SK-N-SH (cell line): ENCODE measurements at regions not wholly inside any gene's neighbourhood (a gene's known extent, or its start where the extent isn't known, plus 50 kb on each side); places are given as distances from the start of the nearest gene placed in this dataset.

Experiments
- CTCF ChIA-PET: fragments of 300-600, 350-600 bp; formaldehyde crosslinking; extraction: SDS; loops from one replicate; lab custom pipeline; 2021; lab: Yijun Ruan, JAX
- POLR2A ChIA-PET: fragments of 350-600 bp; sonication (Branson Sonifier 250); formaldehyde crosslinking; extraction: SDS; loops from one replicate; lab custom pipeline; 2020; ENCODE audit warnings: antibody characterized with exemption, inconsistent platforms; lab: Yijun Ruan, JAX
- DNase-seq: peaks from one replicate; pipeline ENCODE4 v3.0.0; 2012
- H2AFZ ChIP-seq: fragments of 200-600 bp; sonication (generic); 2 replicates; pipeline ENCODE4 v1.8.1; 2016; ENCODE audit warnings: antibody characterized with exemption, mild to moderate bottlenecking, low read depth
- H3F3A ChIP-seq: fragments of 200-600 bp; sonication (generic); replicated peaks from 2 replicates; pipeline ENCODE3; 2016; ENCODE audit warnings: antibody characterized with exemption, mild to moderate bottlenecking; ENCODE audit not compliant: insufficient read depth
- H3K27ac ChIP-seq, 2 experiments: fragments of 200-500 bp in 1 of 2; fragments of 200-600 bp in 1 of 2; sonication (Bioruptor generic) in 1 of 2; sonication (generic), shearing (Covaris generic) in 1 of 2; 2 replicates each; pipeline versions ENCODE4 v1.5.1 to v1.6.1; 2014 to 2016; ENCODE audit warnings: low read depth in 2 of 2, inconsistent platforms in 1 of 2, low read length in 1 of 2, mild to moderate bottlenecking in 1 of 2, mixed read lengths in 1 of 2
- H3K27me3 ChIP-seq: fragments of 200-600 bp; sonication (generic), shearing (Covaris generic); 2 replicates; pipeline ENCODE4 v1.6.1; 2016; ENCODE audit warnings: mixed run types; ENCODE audit not compliant: insufficient read depth
- H3K36me3 ChIP-seq, 2 experiments: fragments of 200-500 bp in 1 of 2; fragments of 200-600 bp in 1 of 2; sonication (Bioruptor generic) in 1 of 2; sonication (generic) in 1 of 2; replicated peaks in 1 of 2; 2 replicates each; pipeline versions ENCODE3 to v1.5.1; 2014 to 2016; ENCODE audit warnings: low read length in 1 of 2, mild to moderate bottlenecking in 1 of 2; ENCODE audit not compliant: insufficient read depth in 2 of 2, control insufficient read depth in 1 of 2
- H3K4me1 ChIP-seq, 2 experiments: fragments of 200-500 bp in 1 of 2; fragments of 200-600 bp in 1 of 2; sonication (Bioruptor generic) in 1 of 2; sonication (generic), shearing (Covaris generic) in 1 of 2; 2 replicates each; pipeline versions ENCODE4 v1.5.1 to v1.6.1; 2014 to 2016; ENCODE audit warnings: low read depth in 1 of 2, low read length in 1 of 2, mixed run types in 1 of 2; ENCODE audit not compliant: insufficient read depth in 2 of 2, control insufficient read depth in 1 of 2
- H3K4me2 ChIP-seq: fragments of 200-600 bp; sonication (generic), shearing (Covaris generic); 2 replicates; pipeline ENCODE4 v1.6.1; 2017; ENCODE audit warnings: mixed run types
- H3K4me3 ChIP-seq, 2 experiments: fragments of 200-500 bp in 1 of 2; fragments of 200-600 bp in 1 of 2; sonication (Bioruptor generic) in 1 of 2; sonication (generic), shearing (Covaris generic) in 1 of 2; 2 replicates each; pipeline versions ENCODE4 v1.5.1 to v1.8.1; 2014 to 2016; ENCODE audit warnings: low read depth in 2 of 2, inconsistent platforms in 1 of 2, low read length in 1 of 2, mild to moderate bottlenecking in 1 of 2, mixed read lengths in 1 of 2, moderate library complexity in 1 of 2
- H3K79me2 ChIP-seq: fragments of 200-600 bp; sonication (generic); 2 replicates; pipeline ENCODE4 v1.8.1; 2017; ENCODE audit warnings: mild to moderate bottlenecking; ENCODE audit not compliant: insufficient read depth
- H3K9ac ChIP-seq: fragments of 200-600 bp; sonication (generic); 2 replicates; pipeline ENCODE4 v1.6.1; 2017; ENCODE audit warnings: mixed run types
- H3K9me2 ChIP-seq: fragments of 200-600 bp; sonication (generic); 2 replicates; pipeline ENCODE4 v1.6.1; 2017; ENCODE audit warnings: mixed run types
- H3K9me3 ChIP-seq: fragments of 200-600 bp; sonication (generic); 2 replicates; pipeline ENCODE4 v1.6.1; 2017; ENCODE audit warnings: mixed run types, mild to moderate bottlenecking, moderate library complexity
- H4K20me1 ChIP-seq: fragments of 200-600 bp; sonication (generic); 2 replicates; pipeline ENCODE4 v1.6.1; 2017; ENCODE audit warnings: mild to moderate bottlenecking, mixed run types; ENCODE audit not compliant: insufficient read depth
- ELF1 ChIP-seq: IDR thresholded peaks from 2 replicates; pipeline ENCODE4 v1.4.0; 2012
- EP300 ChIP-seq, 2 experiments: IDR thresholded peaks; 2 replicates each; pipeline versions ENCODE4 v1.4.0 to v1.6.1; 2012; ENCODE audit warnings: borderline replicate concordance in 1 of 2, low read depth in 1 of 2, low read length in 1 of 2
- FOXM1 ChIP-seq: IDR thresholded peaks from 2 replicates; pipeline ENCODE4 v1.4.0; 2012; ENCODE audit warnings: low read depth, mild to moderate bottlenecking
- GATA2 ChIP-seq: sonication (generic); formaldehyde crosslinking; IDR thresholded peaks from 2 replicates; pipeline ENCODE4 v1.5.0; 2020; ENCODE audit warnings: mild to moderate bottlenecking, missing genetic modification reagents
- JUND ChIP-seq: IDR thresholded peaks from 2 replicates; pipeline ENCODE4 v1.4.0; 2012
- MEF2A ChIP-seq: IDR thresholded peaks from 2 replicates; pipeline ENCODE4 v1.4.0; 2012; ENCODE audit warnings: low read depth, borderline replicate concordance
- NFIC ChIP-seq: IDR thresholded peaks from 2 replicates; pipeline ENCODE4 v1.4.0; 2012; ENCODE audit warnings: borderline replicate concordance
- NRF1 ChIP-seq: IDR thresholded peaks from 2 replicates; pipeline ENCODE4 v1.6.1; 2012; ENCODE audit warnings: low read depth, mild to moderate bottlenecking, low read length
- RCOR1 ChIP-seq: fragments of 150-350 bp; IDR thresholded peaks from 2 replicates; pipeline ENCODE4 v1.6.1; 2017; ENCODE audit warnings: antibody characterized with exemption, low read length
- RXRA ChIP-seq: IDR thresholded peaks from 2 replicates; pipeline ENCODE4 v1.4.0; 2012; ENCODE audit warnings: low read depth, mild to moderate bottlenecking, borderline replicate concordance
- TCF12 ChIP-seq: IDR thresholded peaks from 2 replicates; pipeline ENCODE4 v1.4.0; 2012
- WGBS: methylation state at CpG from one replicate; pipeline ENCODE4 v1.1.6; 2017; ENCODE audit warnings: low lambda C conversion rate; 5-methylcytosine and 5-hydroxymethylcytosine counted together
- TF ChIP-seq, protein P1 (sequence below): fragments of 200-600 bp; sonication (generic); IDR thresholded peaks from 2 replicates; pipeline ENCODE4 v1.6.1; 2017; ENCODE audit warnings: antibody characterized with exemption, mild to moderate bottlenecking, moderate library complexity
- TF ChIP-seq, protein P2 (sequence below): IDR thresholded peaks from 2 replicates; pipeline ENCODE4 v1.4.0; 2012; ENCODE audit warnings: low read depth
- TF ChIP-seq, protein P3 (sequence below): IDR thresholded peaks from 2 replicates; pipeline ENCODE4; 2012
- TF ChIP-seq, protein P4 (sequence below): IDR thresholded peaks from 2 replicates; pipeline ENCODE4 v1.6.1; 2012; ENCODE audit warnings: mild to moderate bottlenecking, low read depth, low read length, moderate library complexity

- Histone ChIP-seq H2AFZ (no peak overlapping the region), H3K9me2 (no peaks in the 10 kb centered on the region), H3K27ac (no peak overlapping the region), H3K9me3 (no peaks in the 10 kb centered on the region), H3K4me2 (no peak overlapping the region), H3K36me3 (no peaks in the 10 kb centered on the region), H4K20me1 (no peaks in the 10 kb centered on the region), H3K4me3 (no peak overlapping the region), H3K9ac (no peak overlapping the region), H3K4me1 (no peaks in the 10 kb centered on the region), H3F3A (no peaks in the 10 kb centered on the region), H3K27me3 (no peaks in the 10 kb centered on the region)
- no peak for DNase-seq
- ChIA-PET POLR2A (no interaction called here), CTCF (no interaction called here)
- TF ChIP-seq RCOR1, result no peak
- TF ChIP-seq, protein P1, sequence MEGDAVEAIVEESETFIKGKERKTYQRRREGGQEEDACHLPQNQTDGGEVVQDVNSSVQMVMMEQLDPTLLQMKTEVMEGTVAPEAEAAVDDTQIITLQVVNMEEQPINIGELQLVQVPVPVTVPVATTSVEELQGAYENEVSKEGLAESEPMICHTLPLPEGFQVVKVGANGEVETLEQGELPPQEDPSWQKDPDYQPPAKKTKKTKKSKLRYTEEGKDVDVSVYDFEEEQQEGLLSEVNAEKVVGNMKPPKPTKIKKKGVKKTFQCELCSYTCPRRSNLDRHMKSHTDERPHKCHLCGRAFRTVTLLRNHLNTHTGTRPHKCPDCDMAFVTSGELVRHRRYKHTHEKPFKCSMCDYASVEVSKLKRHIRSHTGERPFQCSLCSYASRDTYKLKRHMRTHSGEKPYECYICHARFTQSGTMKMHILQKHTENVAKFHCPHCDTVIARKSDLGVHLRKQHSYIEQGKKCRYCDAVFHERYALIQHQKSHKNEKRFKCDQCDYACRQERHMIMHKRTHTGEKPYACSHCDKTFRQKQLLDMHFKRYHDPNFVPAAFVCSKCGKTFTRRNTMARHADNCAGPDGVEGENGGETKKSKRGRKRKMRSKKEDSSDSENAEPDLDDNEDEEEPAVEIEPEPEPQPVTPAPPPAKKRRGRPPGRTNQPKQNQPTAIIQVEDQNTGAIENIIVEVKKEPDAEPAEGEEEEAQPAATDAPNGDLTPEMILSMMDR, result no peak
- TF ChIP-seq, protein P2, sequence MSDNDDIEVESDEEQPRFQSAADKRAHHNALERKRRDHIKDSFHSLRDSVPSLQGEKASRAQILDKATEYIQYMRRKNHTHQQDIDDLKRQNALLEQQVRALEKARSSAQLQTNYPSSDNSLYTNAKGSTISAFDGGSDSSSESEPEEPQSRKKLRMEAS, result no peak
- TF ChIP-seq RXRA, result no peak
- TF ChIP-seq, all 33 proteins: peak for 0
- H3K79me2 ChIP-seq, result no peaks in the 10 kb centered on the region
- 91% methylated on average over 1 of the region's 1 CpG for WGBS
Measured at GRCh38 chr2:83574614-83575013, 884.5 kb downstream of the SUCLG1 start.

DNA sequence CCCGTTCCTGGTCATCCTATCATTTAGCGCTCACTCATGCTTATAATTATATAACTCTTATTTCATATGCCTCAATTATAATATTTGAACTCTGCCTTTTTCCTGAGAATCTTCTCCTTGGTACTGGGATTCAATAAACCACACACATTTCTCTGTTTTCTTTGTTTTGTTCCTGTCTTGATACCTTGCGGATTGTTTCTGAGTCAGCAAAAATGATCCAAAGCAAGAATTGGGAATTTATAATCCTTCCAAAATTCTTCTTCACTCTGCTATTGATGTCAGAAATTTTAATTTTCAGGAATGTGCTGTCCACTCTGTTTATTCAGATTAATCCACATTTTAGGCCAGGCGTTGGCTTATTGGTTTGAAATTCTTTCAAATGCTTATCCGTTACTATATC lies 886.0 kb downstream of the SUCLG1 start:
- H3K9ac ChIP-seq, result no peak overlapping the region
- DNase-seq, result no peak
- no peak overlapping the region for H2AFZ ChIP-seq
- 67% methylated on average over 5 of the region's 5 CpGs for WGBS
- H4K20me1 ChIP-seq, result no peaks in the 10 kb centered on the region
- TF ChIP-seq JUND, result no peak
- TF ChIP-seq ELF1, result no peak
- TF ChIP-seq RXRA, result no peak
- TF ChIP-seq TCF12, result no peak
- TF ChIP-seq GATA2 (CRISPR knock-in tag), result no peak
- no peak for TF ChIP-seq MEF2A
- no peak for TF ChIP-seq NFIC
- no peak for TF ChIP-seq RCOR1
- TF ChIP-seq, protein P3, sequence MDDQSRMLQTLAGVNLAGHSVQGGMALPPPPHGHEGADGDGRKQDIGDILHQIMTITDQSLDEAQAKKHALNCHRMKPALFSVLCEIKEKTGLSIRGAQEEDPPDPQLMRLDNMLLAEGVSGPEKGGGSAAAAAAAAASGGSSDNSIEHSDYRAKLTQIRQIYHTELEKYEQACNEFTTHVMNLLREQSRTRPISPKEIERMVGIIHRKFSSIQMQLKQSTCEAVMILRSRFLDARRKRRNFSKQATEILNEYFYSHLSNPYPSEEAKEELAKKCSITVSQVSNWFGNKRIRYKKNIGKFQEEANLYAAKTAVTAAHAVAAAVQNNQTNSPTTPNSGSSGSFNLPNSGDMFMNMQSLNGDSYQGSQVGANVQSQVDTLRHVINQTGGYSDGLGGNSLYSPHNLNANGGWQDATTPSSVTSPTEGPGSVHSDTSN, result no peak
- TF ChIP-seq, protein P4, sequence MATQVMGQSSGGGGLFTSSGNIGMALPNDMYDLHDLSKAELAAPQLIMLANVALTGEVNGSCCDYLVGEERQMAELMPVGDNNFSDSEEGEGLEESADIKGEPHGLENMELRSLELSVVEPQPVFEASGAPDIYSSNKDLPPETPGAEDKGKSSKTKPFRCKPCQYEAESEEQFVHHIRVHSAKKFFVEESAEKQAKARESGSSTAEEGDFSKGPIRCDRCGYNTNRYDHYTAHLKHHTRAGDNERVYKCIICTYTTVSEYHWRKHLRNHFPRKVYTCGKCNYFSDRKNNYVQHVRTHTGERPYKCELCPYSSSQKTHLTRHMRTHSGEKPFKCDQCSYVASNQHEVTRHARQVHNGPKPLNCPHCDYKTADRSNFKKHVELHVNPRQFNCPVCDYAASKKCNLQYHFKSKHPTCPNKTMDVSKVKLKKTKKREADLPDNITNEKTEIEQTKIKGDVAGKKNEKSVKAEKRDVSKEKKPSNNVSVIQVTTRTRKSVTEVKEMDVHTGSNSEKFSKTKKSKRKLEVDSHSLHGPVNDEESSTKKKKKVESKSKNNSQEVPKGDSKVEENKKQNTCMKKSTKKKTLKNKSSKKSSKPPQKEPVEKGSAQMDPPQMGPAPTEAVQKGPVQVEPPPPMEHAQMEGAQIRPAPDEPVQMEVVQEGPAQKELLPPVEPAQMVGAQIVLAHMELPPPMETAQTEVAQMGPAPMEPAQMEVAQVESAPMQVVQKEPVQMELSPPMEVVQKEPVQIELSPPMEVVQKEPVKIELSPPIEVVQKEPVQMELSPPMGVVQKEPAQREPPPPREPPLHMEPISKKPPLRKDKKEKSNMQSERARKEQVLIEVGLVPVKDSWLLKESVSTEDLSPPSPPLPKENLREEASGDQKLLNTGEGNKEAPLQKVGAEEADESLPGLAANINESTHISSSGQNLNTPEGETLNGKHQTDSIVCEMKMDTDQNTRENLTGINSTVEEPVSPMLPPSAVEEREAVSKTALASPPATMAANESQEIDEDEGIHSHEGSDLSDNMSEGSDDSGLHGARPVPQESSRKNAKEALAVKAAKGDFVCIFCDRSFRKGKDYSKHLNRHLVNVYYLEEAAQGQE, result no peak
- TF ChIP-seq, protein P2, result no peak
- TF ChIP-seq EP300 (IDR thresholded peaks at IDR 0.05; ENCODE audit: borderline replicate concordance in 1 of 2, low read depth in 1 of 2, low read length in 1 of 2), result no peak
- TF ChIP-seq, protein P1, result no peak
- TF ChIP-seq FOXM1, result no peak
- no peak for TF ChIP-seq NRF1
- TF ChIP-seq, all 33 proteins: peak for 0
- Histone ChIP-seq H3K36me3 (no peaks in the 10 kb centered on the region), H3K9me3 (no peaks in the 10 kb centered on the region), H3K4me2 (no peak overlapping the region), H3F3A (no peaks in the 10 kb centered on the region), H3K9me2 (no peaks in the 10 kb centered on the region; the same call in 1 of the 2 replicates), H3K4me3 (no peak overlapping the region), H3K27ac (no peak overlapping the region), H3K79me2 (no peaks in the 10 kb centered on the region), H3K4me1 (no peaks in the 10 kb centered on the region), H3K27me3 (no peaks in the 10 kb centered on the region)
- ChIA-PET CTCF (no interaction called here), POLR2A (no interaction called here)
